ENCODE measurements at regions not wholly inside any gene's neighbourhood (a gene's known extent, or its start where the extent isn't known, plus 50 kb on each side); places are given as distances from the start of the nearest gene placed in this dataset.

GRCh38 chr2:137797641-137798040, 166.6 kb upstream of the HNMT start:
- H3K36me3 ChIP-seq (replicated peaks) = no peaks in the 10 kb centered on the region
- in situ Hi-C loops (cut with HindIII; ENCODE audit: low pct_ligation_motif_present, low sequenced_read_pairs) = no loop called here
- TF ChIP-seq CTCF (IDR thresholded peaks at IDR 0.05; ENCODE audit: low read depth, low read length, missing control alignments) = no peak
- no peak overlapping the region for H3K27ac ChIP-seq
- no peak overlapping the region for H3K4me3 ChIP-seq (ENCODE audit: low read depth, low read length)
- DNase-seq = no peak
- no peaks in the 10 kb centered on the region for H3K27me3 ChIP-seq (replicated peaks)

- DNase-seq = no peak
- no peak for TF ChIP-seq CTCF (IDR thresholded peaks at IDR 0.05; ENCODE audit: low read depth, low read length, missing control alignments)
- Histone ChIP-seq H3K27me3 (replicated peaks) (no peaks in the 10 kb centered on the region), H3K4me3 (ENCODE audit: low read depth, low read length) (no peak overlapping the region), H3K27ac (no peak overlapping the region), H3K36me3 (replicated peaks) (no peaks in the 10 kb centered on the region)
- in situ Hi-C loops (cut with HindIII; ENCODE audit: low pct_ligation_motif_present, low sequenced_read_pairs) = no loop called here
Observed at GRCh38 chr2:137799600-137799999, 164.7 kb upstream of the HNMT start.

GRCh38 chr2:137800386-137800785, 163.9 kb upstream of the HNMT start:
- no peak overlapping the region for H3K4me3 ChIP-seq (ENCODE audit: low read depth, low read length)
- H3K27me3 ChIP-seq (replicated peaks) = no peaks in the 10 kb centered on the region
- in situ Hi-C loops (cut with HindIII; ENCODE audit: low pct_ligation_motif_present, low sequenced_read_pairs) = no loop called here
- no peak overlapping the region for H3K27ac ChIP-seq
- TF ChIP-seq CTCF (IDR thresholded peaks at IDR 0.05; ENCODE audit: low read depth, low read length, missing control alignments) = no peak
- H3K36me3 ChIP-seq (replicated peaks) = no peaks in the 10 kb centered on the region
- no peak for DNase-seq

GRCh38 chr2:137801228-137801627, 163.0 kb upstream of the HNMT start:
- in situ Hi-C loops (cut with HindIII; ENCODE audit: low pct_ligation_motif_present, low sequenced_read_pairs) = no loop called here
- Histone ChIP-seq H3K27ac (no peak overlapping the region), H3K4me3 (ENCODE audit: low read depth, low read length) (no peak overlapping the region), H3K36me3 (replicated peaks) (no peaks in the 10 kb centered on the region), H3K27me3 (replicated peaks) (no peaks in the 10 kb centered on the region)
- no peak for TF ChIP-seq CTCF (IDR thresholded peaks at IDR 0.05; ENCODE audit: low read depth, low read length, missing control alignments)
- no peak for DNase-seq

GRCh38 chr2:137802038-137802437, 162.2 kb upstream of the HNMT start:
- no peak for TF ChIP-seq CTCF (IDR thresholded peaks at IDR 0.05; ENCODE audit: low read depth, low read length, missing control alignments)
- H3K36me3 ChIP-seq (replicated peaks) = no peaks in the 10 kb centered on the region
- H3K4me3 ChIP-seq (ENCODE audit: low read depth, low read length) = no peak overlapping the region
- no peak overlapping the region for H3K27ac ChIP-seq
- no peaks in the 10 kb centered on the region for H3K27me3 ChIP-seq (replicated peaks)
- DNase-seq = no peak
- in situ Hi-C loops (cut with HindIII; ENCODE audit: low pct_ligation_motif_present, low sequenced_read_pairs) = no loop called here

- no peak for DNase-seq
- Histone ChIP-seq H3K4me3 (ENCODE audit: low read depth, low read length) (no peak overlapping the region), H3K36me3 (replicated peaks) (no peaks in the 10 kb centered on the region), H3K27me3 (replicated peaks) (no peaks in the 10 kb centered on the region), H3K27ac (no peak overlapping the region)
- in situ Hi-C loops (cut with HindIII; ENCODE audit: low pct_ligation_motif_present, low sequenced_read_pairs) = no loop called here
- no peak for TF ChIP-seq CTCF (IDR thresholded peaks at IDR 0.05; ENCODE audit: low read depth, low read length, missing control alignments)
Observed at GRCh38 chr2:137806068-137806805, 158.0 kb upstream of the HNMT start.
